HG03060 (cell line): ENCODE measurements at regions not wholly inside any gene's neighbourhood (a gene's known extent, or its start where the extent isn't known, plus 50 kb on each side); places are given as distances from the start of the nearest gene placed in this dataset.

Experiments used
- ATAC-seq: cut with Tn5 transposase; IDR thresholded peaks from one replicate; pipeline ENCODE4 v1.9.1; 2021; ENCODE audit warnings: low read depth, moderate number of reproducible peaks; ENCODE audit not compliant: unreplicated experiment

GRCh38 chr22:48253573-48253972 lies 1491.1 kb downstream of the TBC1D22A start:
- no peak for ATAC-seq

DNA sequence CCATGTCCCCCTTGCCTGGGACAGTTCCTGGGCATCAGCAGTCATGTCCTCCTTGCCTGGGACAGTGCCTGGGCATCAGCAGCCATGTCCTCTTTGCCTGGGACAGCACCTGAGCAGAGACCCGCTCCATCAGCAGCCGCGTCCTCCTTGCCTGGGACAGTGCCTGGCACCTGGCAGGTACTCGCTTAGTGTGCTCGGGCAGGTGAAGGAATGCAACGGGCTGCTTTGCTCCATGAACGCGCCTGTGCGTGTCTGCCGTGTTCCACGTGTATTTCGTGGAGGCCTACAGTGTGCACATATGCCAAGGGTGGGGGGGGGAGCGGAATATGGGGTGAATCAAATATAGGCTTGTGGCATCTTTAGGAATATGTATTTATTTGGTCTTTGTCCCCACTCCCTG lies 1490.7 kb downstream of the TBC1D22A start:
- ATAC-seq, result no peak

DNA sequence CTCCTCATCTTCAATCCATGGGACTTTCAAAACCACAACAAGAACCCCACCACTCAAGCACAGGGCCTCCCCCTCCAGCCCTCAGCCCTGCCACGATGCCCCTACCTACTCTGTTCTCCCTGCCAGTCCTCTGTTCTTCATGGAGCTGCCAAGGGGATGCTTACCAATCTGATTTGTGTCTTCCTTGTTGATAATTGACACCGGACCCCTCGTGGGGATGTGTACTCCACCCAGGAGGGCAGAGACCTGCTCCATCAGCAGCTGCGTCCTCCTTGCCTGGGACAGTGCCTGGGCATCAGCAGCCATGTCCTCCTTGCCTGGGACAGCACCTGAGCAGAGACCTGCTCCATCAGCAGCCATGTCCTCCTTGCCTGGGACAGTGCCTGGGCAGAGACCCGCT lies 1489.2 kb downstream of the TBC1D22A start:
- ATAC-seq, result no peak

GRCh38 chr22:48250937-48251530 lies 1488.6 kb downstream of the TBC1D22A start:
- ATAC-seq, result no peak

DNA sequence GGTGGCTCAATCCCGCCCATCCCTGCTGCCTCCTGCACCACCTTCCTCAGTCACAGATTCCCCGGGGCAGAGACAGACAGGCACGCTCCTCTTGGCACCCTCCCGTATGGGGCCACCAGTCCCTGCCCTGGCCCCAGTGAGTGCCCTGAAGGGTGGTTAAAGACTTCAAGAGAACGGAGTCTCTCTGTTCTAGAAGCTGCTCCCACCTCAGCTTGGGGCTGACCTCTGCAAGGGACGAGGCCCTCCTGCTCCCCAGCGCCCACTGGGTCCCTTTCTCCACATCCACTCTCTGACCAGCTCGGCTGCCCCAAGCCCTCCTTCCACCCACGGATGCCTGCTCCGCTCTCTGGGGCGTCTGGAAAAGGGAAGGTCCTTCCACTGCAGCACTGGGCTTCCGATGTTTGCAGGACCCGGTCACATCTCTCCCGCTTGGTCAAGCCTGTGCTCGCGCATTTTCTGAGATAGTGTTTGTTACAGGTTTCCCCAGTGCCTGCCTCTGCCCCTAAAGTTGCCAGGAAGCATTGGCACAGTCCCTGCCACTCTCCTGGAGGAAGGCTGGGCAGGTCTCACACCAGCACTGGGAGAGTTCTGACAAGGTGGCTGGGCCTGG lies 1487.9 kb downstream of the TBC1D22A start:
- ATAC-seq, result no peak

DNA sequence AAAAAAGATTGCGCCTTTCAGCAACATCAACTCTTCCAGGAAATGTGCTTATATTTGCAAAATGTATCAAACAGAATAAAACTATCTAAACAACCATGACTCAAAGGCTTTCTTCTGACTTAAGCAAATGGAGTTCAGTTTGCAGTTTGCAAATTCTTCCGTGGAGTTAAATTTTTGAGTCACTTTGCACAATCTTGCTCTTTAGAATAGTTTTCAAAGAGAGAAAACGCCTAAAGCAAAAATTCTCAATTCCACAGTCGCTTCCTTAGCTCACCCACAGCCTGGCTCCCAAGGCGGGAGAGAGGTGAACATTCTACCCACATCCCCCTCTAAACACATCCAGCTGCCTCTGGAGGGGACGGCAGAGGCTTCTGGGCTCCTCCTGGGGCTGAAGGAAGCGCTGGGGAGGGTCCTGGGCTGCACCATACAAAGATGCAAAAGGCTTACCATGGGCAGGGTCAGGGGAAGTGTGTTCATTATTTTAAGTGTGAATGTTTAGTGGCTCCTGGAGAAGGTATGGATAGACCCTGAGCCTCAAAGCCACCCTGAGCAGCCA lies 1487.3 kb downstream of the TBC1D22A start:
- ATAC-seq, result no peak

GRCh38 chr22:48248901-48249455 lies 1486.5 kb downstream of the TBC1D22A start:
- ATAC-seq, result no peak

DNA sequence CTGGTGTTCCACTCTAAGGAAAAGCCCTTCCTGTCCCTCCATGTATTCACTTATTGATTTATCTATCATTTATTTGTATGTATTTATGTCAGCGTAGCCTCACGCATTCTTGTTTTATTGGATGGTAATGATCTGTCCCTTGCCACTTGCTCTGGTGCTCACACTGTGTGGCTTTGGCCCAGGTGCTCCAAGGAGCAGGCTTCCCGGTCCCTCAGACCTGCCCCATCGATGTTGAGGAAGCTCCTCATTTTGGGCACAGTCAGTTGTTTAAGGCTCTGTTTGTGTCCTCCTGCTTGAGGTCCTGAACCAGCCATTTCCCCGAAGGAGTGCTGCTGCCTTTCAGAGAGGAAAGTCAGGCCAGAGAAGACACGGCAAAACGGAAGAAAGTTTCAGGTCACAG lies 1485.4 kb downstream of the TBC1D22A start:
- no peak for ATAC-seq

GRCh38 chr22:48245196-48245485 lies 1482.7 kb downstream of the TBC1D22A start:
- no peak for ATAC-seq

DNA sequence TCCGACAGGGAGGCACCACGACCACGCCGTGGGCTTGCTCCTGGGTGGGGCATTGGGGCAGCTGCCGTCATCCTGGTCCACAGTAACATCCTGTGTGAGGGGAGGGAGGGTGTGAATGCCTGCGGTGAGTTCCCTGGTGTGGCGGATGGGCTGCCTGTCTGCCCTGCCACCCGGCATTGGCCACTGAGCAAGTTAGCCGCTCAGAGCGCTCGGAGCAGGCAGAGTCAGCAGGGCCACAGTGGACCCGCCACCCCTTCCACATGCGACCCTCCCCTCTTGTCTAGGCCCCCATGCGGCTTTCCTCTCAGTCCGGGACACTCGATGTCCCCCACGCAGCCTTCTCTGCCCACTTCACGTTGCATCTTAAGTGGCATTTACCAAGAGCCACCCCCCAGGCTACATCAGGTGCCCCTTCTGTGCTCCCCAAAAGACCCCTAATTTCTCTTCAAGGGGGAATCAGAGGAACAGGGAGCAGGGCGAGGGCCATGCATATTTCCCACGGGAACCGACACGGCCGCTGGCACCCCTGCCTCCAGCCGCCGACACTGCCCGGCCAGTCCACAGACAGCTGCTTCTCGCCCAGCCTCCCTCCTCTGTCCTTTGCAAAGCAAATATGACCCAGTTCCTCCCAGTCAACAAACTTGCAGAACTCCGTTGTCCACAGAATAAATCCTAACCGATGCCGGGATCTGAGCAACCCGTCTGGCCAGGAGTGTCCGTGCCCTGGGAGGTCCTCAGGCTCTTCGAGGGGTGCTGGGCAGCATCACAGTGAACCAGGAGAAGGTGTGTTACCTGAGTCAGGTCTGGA lies 1482.1 kb downstream of the TBC1D22A start:
- ATAC-seq, result no peak

DNA sequence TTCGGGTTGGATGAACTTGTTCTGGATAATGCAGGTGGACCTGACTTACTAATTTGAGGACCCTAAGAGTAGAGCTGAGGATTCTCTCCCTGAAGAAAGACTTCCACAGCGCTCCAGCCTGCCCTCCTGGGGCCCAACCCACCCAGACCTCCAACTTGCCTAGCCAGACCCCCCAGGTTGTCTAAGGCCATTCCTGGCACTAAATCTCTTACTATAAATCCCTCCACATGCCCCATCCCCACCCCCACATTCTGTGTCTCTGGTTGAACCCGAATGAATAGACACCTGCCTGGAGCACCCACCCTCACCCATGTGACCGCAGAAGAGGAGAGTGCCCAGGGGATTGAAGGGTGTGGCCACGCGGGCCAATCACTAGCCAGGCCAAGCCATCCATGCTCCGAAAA lies 1480.0 kb downstream of the TBC1D22A start:
- no peak for ATAC-seq

GRCh38 chr22:48241658-48242057 lies 1479.2 kb downstream of the TBC1D22A start:
- ATAC-seq, result no peak

- no peak for ATAC-seq
These were observed 1478.4 kb downstream of the TBC1D22A start for GRCh38 chr22:48240935-48241230.

- ATAC-seq, result no peak
These were observed 1477.9 kb downstream of the TBC1D22A start for GRCh38 chr22:48240148-48240934.

- ATAC-seq, result no peak
These were observed 1477.2 kb downstream of the TBC1D22A start for GRCh38 chr22:48239461-48240147.

DNA sequence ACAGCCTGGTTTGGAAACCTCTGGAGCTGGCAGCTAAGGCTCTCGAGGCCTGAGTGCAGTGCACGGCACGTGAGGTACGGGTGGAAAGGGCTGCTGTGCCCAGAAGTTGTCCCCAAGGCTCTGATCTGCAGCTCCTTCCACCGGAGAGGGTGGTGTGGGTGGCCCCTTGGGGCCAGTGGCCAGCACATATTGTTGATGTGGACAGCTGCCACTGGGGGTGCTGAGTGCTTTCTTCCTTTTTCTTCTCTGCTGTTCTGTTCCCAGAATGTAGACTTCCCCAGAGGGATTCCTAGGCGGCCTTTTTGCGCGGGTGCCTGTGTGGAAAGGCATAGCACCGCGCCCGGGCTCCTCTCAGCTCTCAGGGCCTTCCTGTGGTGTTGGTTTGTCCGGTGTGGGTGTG lies 1476.5 kb downstream of the TBC1D22A start:
- no peak for ATAC-seq

DNA sequence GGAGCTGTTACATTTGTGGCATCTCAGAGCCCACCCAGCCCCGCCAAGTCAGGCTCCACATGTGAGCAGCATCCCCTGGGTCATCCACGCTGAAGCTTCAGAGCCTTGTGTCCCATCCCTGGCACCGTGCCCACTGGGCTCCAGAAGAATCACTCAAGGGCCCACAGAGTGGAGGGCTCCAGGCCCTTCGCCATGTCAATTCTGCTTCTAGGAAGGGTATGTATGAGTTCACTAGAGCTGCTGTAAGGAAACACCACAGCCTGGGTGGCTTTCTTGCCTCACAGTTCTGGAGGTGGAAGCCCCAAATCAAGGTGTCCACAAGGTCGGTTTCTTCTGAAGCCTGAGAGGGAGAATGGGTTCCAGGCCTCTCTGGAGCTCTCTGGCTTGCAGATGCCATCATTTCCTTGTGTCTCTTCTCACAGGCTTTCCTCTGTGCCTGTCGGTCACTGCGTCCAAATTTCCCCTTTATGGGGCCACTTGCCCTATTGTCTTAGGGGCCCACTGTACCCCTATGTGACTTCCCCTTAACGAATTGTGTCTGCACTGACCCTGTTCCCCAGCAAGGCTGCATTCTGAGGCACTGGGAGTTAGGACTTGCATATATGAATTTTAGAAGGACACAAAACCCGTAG lies 1476.0 kb downstream of the TBC1D22A start:
- ATAC-seq, result no peak

DNA sequence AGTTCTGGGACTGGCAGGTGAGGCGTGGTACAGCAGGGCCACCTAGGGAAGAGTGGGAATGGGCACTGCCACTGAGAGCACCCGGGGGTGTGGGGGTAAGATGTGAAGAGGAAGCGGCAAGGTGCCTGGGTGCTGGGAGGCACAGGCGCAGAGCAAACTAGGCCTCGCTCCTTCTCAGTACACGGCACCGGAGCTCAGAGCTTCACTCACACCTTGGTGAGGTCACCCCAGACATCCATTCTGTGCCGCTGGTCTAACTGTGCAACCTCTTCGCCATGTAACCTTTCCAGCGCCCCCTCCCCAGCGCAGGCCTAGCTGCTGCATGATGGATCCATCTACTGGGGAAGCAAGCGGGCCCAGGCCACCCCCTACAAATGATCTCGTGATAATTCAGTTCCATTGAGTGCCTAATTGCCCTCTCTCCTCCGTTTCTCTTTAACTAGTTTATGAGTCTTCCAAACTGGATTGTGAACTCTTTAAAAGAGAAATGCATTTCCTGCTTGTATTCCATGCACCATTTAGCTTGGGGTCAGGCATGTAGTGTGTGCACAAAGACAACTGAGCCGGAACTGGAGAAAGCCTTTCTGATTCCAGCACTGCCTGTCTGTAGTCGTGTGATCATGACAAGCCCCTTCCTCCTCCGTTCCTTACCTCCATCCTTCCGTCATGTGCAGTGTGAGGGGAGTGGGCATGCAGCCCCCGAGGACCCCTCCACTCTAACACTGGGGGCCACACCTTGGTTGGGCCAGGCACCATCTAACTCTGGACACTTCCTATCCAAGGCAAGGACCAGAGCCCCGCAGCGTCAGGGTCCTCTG lies 1475.2 kb downstream of the TBC1D22A start:
- ATAC-seq, result no peak

GRCh38 chr22:48236261-48236660 lies 1473.8 kb downstream of the TBC1D22A start:
- ATAC-seq, result no peak
